ENCODE measurements at regions not wholly inside any gene's neighbourhood (a gene's known extent, or its start where the extent isn't known, plus 50 kb on each side); places are given as distances from the start of the nearest gene placed in this dataset.

DNA sequence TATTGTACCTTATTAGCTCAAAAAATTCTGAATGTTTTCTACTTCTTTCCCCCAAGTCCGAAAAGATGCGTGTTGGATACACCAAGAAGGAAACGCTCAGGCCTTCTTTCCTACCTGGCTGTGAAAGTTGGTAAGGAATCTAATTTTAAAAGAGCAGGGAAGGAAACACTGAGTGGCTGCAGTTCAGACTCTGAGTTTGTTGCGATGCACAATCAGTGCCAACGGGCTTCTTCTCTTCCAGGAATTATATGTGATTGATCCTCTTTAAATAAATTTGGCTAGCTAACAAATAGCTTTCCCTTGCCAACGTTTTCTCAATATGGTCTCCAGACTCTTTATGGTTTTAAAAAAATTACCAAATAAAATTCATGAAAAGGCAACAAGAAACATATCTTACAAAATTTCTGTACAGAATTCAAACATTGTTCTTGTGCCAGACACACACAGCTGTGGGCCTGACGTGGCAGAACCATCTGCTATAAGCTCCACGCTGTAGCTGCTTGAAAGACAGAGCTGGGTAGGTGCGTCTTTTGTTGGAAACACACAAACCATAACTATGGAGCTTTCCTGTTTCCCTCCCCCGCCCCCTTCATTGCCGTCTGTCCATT is 493.1 kb downstream of the ZNF608 start:
- no peak for DNase-seq

DNA sequence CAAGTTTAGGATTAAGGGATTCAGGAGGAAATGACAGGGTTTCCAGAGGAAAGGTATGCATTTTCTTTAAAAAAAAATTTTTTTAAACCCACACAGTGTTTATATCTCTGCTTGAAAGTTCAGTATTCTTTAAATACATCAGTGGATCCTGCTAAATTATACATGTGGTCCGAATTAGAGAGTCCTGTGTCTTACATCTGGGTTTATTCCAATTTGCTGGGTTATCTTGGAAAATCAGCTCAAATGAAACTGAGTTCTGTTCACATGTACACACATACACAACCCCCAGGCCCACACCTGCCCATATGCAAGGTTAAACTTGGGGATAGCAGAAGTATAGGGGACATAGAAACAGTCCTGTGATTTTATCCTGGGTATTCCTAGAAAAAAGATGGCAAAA is 493.7 kb downstream of the ZNF608 start:
- no peak for DNase-seq

DNA sequence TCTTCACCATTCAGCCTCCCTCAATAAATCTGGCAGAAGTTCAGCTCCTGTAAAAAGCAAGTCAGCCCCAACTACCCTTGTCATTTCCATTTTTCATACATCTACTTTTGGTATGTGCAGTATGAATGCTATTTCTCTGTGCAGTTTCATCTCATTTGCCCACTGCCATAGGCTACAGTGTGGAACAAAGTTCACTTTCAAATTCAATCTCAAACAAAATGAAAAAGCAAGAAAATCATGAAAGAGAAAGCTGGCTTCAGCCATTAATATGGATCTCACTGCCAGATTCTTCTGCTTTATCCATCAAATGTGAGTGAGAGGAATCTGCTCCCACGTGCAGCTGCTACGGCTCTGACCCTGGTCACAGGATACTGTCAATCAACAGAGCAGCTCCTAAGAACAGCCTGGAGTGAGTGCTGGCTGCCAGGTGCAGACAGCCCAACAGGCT is 494.2 kb downstream of the ZNF608 start:
- DNase-seq: no peak

GRCh38 chr5:124245276-124245675 is 501.2 kb downstream of the ZNF608 start:
- DNase-seq: no peak

DNA sequence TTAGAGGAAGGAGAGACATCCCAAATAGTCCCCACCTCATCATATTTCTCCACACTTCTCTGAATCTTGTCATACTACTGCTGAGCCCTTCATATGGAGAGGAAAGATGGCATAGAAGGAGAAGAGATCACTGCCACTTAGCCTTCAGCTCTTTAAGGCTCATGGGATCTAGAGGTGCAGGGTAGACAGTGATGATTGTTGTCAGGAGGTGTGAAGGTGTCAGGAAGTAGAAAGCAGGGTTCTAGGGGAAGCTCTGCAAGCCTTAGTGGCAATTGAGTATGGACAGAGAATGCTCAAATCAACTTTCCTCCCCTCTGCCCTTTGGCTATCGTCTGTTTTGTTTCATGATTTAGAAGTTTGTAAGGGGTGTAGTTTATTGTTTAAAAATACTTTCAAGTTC is 505.7 kb downstream of the ZNF608 start:
- DNase-seq: no peak

- no peak for DNase-seq
These were observed 506.9 kb downstream of the ZNF608 start for GRCh38 chr5:124239572-124239971.

GRCh38 chr5:124238350-124238749 is 508.1 kb downstream of the ZNF608 start:
- DNase-seq: no peak

DNA sequence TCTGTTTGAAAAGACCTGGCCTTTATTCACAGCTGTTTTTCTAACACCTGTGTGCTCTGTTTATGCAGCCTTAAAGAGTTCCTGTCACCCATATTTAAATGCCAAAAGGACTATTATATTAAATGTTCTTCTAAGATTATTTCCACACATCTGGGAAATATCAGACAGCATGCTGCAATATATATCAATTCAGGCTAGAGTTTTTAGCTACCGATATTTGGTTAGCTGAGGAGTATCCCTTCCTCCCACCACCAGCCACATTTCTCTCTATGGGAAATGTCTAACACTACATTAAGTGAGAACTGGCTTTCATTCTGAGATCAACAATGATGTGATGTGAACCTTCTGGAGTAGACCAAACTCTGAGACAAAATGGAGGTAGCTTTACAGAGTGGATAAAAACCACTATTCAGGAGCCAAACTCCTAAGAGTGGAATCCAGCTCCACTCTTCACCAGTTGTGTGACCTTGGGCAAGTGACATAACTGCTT is 509.2 kb downstream of the ZNF608 start:
- no peak for DNase-seq

GRCh38 chr5:124236361-124237205 is 509.9 kb downstream of the ZNF608 start:
- DNase-seq: no peak

DNA sequence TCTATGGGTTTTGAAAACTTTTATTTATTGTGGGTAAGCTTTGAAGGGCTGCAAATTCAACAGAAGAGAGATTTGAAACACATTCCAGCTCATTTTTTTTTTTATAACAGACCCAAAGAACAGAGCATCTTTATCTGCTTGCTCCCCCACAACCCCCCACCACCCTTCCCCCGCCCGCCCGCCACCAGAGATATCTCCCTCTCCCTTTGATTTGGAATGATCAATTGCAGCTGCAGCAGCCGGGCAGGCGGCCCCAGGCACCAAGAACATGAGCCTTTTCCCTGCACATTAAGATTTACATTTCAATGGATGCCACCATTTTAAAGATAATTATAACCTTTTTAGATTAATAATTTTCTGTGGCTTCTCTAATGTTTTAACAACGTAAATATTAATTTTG is 510.9 kb downstream of the ZNF608 start:
- no peak for DNase-seq

DNA sequence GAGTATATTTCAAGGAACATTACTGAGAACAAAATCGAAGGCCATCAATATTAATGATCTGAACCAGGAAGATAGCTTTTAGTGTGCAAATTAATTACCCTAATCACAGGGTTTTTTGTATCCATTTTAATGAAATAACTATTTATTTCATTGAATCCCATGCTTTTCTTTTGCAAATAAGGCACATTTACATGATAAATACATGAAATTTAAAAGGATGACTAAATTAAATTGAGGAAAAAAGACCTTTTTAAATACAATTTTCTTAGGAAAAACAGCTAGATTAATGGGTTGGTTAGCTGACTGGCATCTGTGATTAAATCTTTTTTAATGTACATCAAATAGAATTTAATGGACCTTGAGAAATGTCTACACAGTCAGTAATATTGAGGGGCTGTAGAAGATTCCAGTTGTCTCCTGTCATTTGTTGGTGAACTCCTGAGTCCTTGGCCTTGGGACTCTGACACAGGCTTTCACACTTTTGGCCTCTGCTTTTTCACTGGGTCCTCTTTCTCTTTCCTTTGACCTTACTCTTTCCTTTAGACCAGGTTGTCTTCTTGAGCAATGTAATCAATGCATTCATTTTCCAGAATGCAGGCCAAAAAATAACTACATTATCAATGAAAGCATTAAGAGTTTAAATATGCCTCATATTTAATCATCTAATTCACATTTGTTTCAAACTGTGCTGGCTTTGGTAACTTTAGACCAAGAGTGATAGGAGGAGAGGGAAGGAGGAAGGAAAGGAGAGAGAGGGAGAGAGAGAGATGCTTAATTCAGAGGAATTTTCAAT is 511.5 kb downstream of the ZNF608 start:
- DNase-seq: no peak

DNA sequence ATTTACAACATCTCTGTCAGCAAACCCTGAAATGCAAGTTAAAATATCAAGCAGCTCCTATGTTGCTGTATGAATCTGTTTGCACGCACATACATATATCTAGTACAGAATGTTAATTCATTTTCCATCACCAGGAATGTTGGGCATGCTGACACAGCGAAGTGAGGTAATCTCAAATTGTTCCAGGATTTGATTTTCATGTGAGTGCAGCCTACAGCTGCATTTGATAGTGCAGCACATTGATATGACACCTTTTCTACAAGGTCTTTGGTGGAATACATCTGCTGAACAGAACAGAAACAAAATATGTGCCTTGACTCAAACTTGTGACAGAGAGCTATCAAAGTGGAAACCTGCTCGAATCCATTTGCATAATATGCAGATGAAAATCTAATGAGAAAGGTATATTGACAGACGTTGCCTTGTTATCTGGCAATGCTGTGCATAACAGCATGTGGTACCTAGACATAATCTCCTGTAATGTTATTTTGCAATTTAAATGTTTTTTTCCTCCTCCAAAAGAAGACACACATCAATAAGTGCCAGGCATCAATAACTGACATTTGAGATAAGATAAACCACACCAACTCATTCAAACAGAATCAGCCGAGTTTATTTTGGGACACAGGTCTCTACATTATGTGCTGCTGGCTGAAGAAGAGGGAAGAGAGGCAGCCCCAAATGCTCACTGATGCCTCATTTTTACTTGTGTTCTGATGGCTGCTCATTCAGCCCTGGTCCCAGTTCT is 512.2 kb downstream of the ZNF608 start:
- no peak for DNase-seq

- no peak for DNase-seq
These were observed 513.9 kb downstream of the ZNF608 start for GRCh38 chr5:124232515-124232914.

GRCh38 chr5:124231802-124232201 is 514.6 kb downstream of the ZNF608 start:
- DNase-seq: no peak

DNA sequence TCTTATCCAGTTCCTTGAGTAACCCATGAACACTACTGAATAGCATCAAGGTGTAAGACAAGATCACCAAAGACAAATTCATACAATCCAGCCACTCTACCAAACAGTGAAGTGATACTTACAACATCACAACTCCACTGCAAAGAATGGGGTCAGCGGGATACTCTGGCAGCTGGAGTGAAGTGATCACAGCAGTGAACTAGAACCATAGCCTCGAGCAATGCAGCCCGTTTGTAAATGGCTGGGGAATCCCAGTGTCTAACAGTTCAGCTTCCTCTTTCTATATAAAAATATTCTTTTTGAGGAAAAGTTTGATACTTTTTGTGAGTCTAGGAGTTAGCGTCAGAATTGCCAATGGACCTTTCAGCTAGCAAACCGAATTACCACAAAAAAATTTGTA is 515.2 kb downstream of the ZNF608 start:
- DNase-seq: no peak

- no peak for DNase-seq
These were observed 516.0 kb downstream of the ZNF608 start for GRCh38 chr5:124230456-124230855.

DNA sequence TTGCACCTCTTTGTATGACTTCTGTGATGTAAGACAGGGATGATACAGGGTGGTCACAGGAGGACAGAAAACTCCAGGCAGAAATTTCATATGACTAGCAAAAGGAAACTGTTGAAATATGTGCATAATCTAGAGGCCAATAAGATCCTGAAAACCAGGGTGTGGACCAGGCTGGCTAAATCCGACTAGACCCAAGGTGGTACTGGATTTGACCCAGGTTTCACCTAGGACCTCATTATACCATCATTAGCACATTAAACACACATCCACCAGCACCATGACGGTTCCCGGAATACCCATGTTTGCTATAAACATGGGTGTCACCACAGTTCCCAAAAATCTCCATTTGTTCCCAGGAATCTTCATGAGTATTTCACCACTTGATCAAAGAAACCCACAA is 517.1 kb downstream of the ZNF608 start:
- DNase-seq: no peak

- DNase-seq: no peak
These were observed 518.5 kb downstream of the ZNF608 start for GRCh38 chr5:124227914-124228313.

GRCh38 chr5:124220418-124220817 is 526.0 kb downstream of the ZNF608 start:
- DNase-seq: no peak

DNA sequence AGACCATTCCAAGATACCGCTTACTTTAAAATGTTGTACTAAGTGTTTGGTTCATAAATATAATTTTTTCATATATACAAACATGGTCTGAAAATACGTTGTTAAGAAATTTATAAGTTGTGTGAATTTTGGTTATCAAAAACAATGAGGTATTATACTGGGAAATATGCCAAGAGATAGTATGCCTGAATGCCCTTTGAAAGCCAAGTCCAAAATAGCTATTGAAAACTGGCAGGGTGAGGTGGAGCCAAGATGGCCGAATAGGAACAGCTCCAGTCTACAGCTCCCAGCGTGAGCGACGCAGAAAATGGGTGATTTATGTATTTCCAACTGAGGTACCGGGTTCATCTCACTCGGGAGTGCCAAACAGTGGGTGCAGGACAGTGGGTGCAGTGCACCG is 533.5 kb downstream of the ZNF608 start:
- no peak for DNase-seq

- no peak for DNase-seq
These were observed 536.1 kb downstream of the ZNF608 start for GRCh38 chr5:124210111-124210910.

GRCh38 chr5:124207118-124207517 is 539.3 kb downstream of the ZNF608 start:
- no peak for DNase-seq

Measured in effector CD8-positive, alpha-beta T cell (primary cell).